ENCODE measurements at regions not wholly inside any gene's neighbourhood (a gene's known extent, or its start where the extent isn't known, plus 50 kb on each side); places are given as distances from the start of the nearest gene placed in this dataset.

DNA sequence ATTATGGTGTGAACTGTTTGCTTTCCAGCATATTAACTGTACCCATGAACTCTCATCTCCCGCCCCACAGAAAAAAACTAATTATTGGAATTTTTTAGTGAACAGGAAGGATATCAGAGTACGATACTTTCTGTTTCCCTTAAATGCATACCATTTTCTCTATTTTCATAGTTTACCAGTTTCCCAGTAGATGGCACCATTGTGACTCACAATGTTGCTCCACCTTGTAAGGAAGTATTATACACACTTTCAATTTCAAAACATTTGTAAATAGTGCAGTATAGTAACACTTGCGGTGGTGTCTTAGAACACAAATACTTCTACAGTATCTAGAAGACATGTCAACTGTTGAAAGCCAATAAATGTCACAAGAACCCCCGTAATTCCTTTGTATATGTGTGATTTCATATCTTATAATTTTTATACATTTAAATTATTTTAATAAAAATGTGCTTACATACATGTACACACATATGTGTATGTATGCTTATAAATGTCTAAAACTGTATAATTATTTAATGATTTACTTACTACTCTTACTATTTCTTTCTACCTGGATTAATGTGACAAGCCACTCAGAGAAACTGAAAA, 167.3 kb downstream of the SLIT2 start:
- TF ChIP-seq, protein P1, sequence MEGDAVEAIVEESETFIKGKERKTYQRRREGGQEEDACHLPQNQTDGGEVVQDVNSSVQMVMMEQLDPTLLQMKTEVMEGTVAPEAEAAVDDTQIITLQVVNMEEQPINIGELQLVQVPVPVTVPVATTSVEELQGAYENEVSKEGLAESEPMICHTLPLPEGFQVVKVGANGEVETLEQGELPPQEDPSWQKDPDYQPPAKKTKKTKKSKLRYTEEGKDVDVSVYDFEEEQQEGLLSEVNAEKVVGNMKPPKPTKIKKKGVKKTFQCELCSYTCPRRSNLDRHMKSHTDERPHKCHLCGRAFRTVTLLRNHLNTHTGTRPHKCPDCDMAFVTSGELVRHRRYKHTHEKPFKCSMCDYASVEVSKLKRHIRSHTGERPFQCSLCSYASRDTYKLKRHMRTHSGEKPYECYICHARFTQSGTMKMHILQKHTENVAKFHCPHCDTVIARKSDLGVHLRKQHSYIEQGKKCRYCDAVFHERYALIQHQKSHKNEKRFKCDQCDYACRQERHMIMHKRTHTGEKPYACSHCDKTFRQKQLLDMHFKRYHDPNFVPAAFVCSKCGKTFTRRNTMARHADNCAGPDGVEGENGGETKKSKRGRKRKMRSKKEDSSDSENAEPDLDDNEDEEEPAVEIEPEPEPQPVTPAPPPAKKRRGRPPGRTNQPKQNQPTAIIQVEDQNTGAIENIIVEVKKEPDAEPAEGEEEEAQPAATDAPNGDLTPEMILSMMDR (IDR thresholded peaks at IDR 0.05; ENCODE audit: insufficient read depth, low read length, poor library complexity, severe bottlenecking) = peak; percentile 64
- H3K4me3 ChIP-seq (replicated peaks; ENCODE audit: low read depth, low read length) = peak overlapping the region; percentile 41
- H3K36me3 ChIP-seq (ENCODE audit: control insufficient read depth, insufficient read depth, low read length) = no peaks in the 10 kb centered on the region
- no peaks in the 10 kb centered on the region for H3K27me3 ChIP-seq (replicated peaks; ENCODE audit: control insufficient read depth, insufficient read depth, low read length)
- DNase-seq (ENCODE audit: extremely low read depth, insufficient read length) = peak; percentile 24

DNA sequence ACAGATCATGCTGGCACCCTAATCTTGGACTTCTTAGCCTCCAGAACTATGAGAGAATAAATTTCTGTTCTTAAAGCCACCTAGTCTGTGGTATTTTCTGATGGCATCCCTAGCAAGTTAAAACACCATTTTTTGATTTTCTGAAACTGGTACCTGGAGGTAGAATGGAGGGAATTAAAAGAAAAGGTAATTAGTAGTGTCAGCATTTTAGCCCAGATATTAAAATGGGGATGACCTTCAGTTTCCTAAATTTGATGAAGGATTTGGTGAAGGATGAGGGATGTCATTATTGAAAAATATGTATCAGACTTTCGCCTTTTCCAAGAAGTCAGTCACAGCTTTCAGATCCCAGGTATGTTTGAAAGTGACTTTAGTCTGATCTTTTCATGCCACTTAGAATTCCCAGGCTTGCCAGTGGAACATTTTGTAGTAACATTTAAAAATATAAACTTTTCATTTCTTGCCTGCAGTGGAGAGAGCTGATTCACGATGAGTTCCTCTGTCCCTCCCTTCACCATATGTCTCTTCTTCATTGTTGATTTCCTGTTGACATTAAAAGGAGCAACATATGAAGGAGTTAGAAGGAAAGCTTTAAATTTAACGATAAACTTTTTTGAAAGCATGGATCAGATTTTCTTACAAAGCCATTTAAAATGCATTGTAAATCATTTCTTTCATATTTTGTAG, 169.4 kb downstream of the SLIT2 start:
- H3K36me3 ChIP-seq (ENCODE audit: control insufficient read depth, insufficient read depth, low read length) = no peaks in the 10 kb centered on the region
- H3K27me3 ChIP-seq (replicated peaks; ENCODE audit: control insufficient read depth, insufficient read depth, low read length) = no peaks in the 10 kb centered on the region; the same call in 1 of the 2 replicates
- H3K4me3 ChIP-seq (replicated peaks; ENCODE audit: low read depth, low read length) = no peak overlapping the region
- DNase-seq (ENCODE audit: extremely low read depth, insufficient read length) = no peak
- TF ChIP-seq, protein P1 (IDR thresholded peaks at IDR 0.05; ENCODE audit: insufficient read depth, low read length, poor library complexity, severe bottlenecking) = no peak

DNA sequence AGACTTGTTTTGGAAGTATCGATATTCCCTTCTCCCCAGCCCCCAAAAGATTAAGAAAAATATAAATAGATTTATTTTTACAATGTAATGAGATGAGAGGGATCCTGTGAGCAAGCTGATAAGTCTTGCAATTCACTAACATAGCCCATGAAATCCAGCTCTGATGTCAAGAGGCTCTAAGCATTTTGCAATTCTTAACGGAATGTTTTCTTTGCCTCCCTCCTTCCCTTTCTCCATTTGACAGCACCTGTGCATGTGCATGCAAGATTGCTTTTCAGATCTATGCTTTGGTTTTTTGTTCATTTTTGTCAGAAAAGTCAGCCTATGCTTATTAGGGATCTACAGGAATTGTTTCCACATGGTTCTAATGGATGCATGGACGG, 169.9 kb downstream of the SLIT2 start:
- no peaks in the 10 kb centered on the region for H3K36me3 ChIP-seq (ENCODE audit: control insufficient read depth, insufficient read depth, low read length)
- DNase-seq (ENCODE audit: extremely low read depth, insufficient read length) = no peak
- no peaks in the 10 kb centered on the region; the same call in 1 of the 2 replicates for H3K27me3 ChIP-seq (replicated peaks; ENCODE audit: control insufficient read depth, insufficient read depth, low read length)
- TF ChIP-seq, protein P1 (IDR thresholded peaks at IDR 0.05; ENCODE audit: insufficient read depth, low read length, poor library complexity, severe bottlenecking) = no peak
- no peak overlapping the region for H3K4me3 ChIP-seq (replicated peaks; ENCODE audit: low read depth, low read length)

DNA sequence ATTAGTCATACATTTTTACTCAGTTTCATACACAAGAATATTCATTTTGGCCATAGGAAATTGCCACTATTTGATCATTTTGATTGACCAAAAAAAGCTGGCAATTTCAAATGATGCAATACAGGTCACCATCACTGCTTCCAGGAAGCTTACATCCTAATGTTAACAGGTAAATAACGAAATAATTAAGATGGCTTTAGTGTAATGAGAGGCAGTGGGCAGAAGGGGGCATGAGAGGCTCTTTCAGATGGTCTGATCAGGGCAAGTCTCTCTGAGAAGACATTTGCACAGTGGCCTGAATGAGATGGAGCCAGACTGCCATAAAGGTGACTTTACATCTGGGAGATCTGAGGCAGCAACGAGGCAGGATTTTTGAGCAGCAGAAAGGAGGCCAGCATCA, 170.7 kb downstream of the SLIT2 start:
- no peak for DNase-seq (ENCODE audit: extremely low read depth, insufficient read length)
- no peaks in the 10 kb centered on the region for H3K36me3 ChIP-seq (ENCODE audit: control insufficient read depth, insufficient read depth, low read length)
- TF ChIP-seq, protein P1 (IDR thresholded peaks at IDR 0.05; ENCODE audit: insufficient read depth, low read length, poor library complexity, severe bottlenecking) = peak; percentile 56
- no peak overlapping the region for H3K4me3 ChIP-seq (replicated peaks; ENCODE audit: low read depth, low read length)
- no peaks in the 10 kb centered on the region; the same call in 1 of the 2 replicates for H3K27me3 ChIP-seq (replicated peaks; ENCODE audit: control insufficient read depth, insufficient read depth, low read length)

DNA sequence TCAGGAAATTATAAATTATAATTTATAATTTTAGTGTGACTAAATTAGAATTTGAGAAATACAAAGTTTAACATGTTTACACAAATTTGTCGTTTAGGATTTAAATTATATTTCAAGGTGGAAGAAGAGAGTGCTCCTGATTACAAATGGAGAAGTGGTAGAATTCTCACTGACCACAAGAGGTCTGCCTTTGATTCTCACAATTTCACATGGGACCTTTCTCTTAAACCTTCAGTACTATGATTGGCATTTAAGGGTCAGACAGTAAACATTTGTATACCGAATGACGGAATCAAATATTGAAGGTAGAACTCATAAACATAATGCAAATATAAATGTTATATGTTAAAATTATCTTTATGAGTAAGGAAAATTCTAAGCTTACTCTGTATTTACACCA, 171.7 kb downstream of the SLIT2 start:
- TF ChIP-seq, protein P1 (IDR thresholded peaks at IDR 0.05; ENCODE audit: insufficient read depth, low read length, poor library complexity, severe bottlenecking) = no peak
- Histone ChIP-seq H3K36me3 (ENCODE audit: control insufficient read depth, insufficient read depth, low read length) (no peaks in the 10 kb centered on the region), H3K4me3 (replicated peaks; ENCODE audit: low read depth, low read length) (no peak overlapping the region), H3K27me3 (replicated peaks; ENCODE audit: control insufficient read depth, insufficient read depth, low read length) (no peaks in the 10 kb centered on the region; the same call in 1 of the 2 replicates)
- no peak for DNase-seq (ENCODE audit: extremely low read depth, insufficient read length)

All from GM06990 (cell line).